WTC11 (cell line): ENCODE measurements at regions not wholly inside any gene's neighbourhood (a gene's known extent, or its start where the extent isn't known, plus 50 kb on each side); places are given as distances from the start of the nearest gene placed in this dataset.

Source experiments
- ATAC-seq: fragments of 200-7000 bp; cut with Tn5 transposase; 2 replicates; pipeline ENCODE4 v1.10.0; 2021; ENCODE audit warnings: mild to moderate bottlenecking, moderate library complexity
- CTCF ChIA-PET: fragments of 300-600 bp; sonication (Branson Sonifier 250); formaldehyde crosslinking; loops from one replicate; lab custom pipeline; 2021; ENCODE audit warnings: antibody characterized with exemption; lab: Charles Lee
- POLR2A ChIA-PET: fragments of 350-600 bp; sonication (Branson Sonifier 250); formaldehyde crosslinking; loops from one replicate; lab custom pipeline; 2021; ENCODE audit warnings: antibody characterized with exemption; lab: Charles Lee
- DNase-seq: peaks from one replicate; pipeline ENCODE4 v3.0.0; 2021; ENCODE audit warnings: low spot score
- H3K27ac Mint-ChIP-seq: 2 replicates; pipeline ENCODE4 v1.8.0; 2021; ENCODE audit warnings: mixed read lengths
- H3K27me3 Mint-ChIP-seq: 2 replicates; pipeline ENCODE4 v1.8.0; 2021; ENCODE audit warnings: low read depth, mild to moderate bottlenecking, moderate library complexity, mixed read lengths
- H3K36me3 Mint-ChIP-seq: 2 replicates; pipeline ENCODE4 v1.8.0; 2021; ENCODE audit warnings: mixed read lengths
- H3K4me1 Mint-ChIP-seq: 2 replicates; pipeline ENCODE4 v1.8.0; 2022; ENCODE audit warnings: mixed read lengths
- H3K4me3 Mint-ChIP-seq: 2 replicates; pipeline ENCODE4 v1.8.0; 2021; ENCODE audit warnings: mild to moderate bottlenecking, moderate library complexity, mixed read lengths
- H3K9me3 Mint-ChIP-seq: 2 replicates; pipeline ENCODE4 v1.8.0; 2021; ENCODE audit warnings: mixed read lengths
- E2F1 ChIP-seq: sonication (generic); formaldehyde crosslinking; IDR thresholded peaks from 2 replicates; pipeline ENCODE4 v1.8.0; 2022; ENCODE audit warnings: mild to moderate bottlenecking, missing genetic modification reagents
- ELF4 ChIP-seq: sonication (generic); formaldehyde crosslinking; IDR thresholded peaks from 2 replicates; pipeline ENCODE4 v1.8.1; 2022; ENCODE audit warnings: low read depth, mild to moderate bottlenecking, moderate library complexity, missing genetic modification reagents
- EMX1 ChIP-seq: fragments of 250-450 bp; sonication (Bioruptor Pico); IDR thresholded peaks from 2 replicates; pipeline ENCODE4 v1.8.0; 2021; ENCODE audit warnings: mild to moderate bottlenecking
- ESRRA ChIP-seq: sonication (generic); formaldehyde crosslinking; IDR thresholded peaks from 2 replicates; pipeline ENCODE4 v1.8.1; 2022; ENCODE audit warnings: mild to moderate bottlenecking, missing genetic modification reagents, borderline replicate concordance
- FOXP4 ChIP-seq: sonication (generic); formaldehyde crosslinking; IDR thresholded peaks from 2 replicates; pipeline ENCODE4 v1.8.0; 2022; ENCODE audit warnings: mild to moderate bottlenecking, missing genetic modification reagents
- GRHL2 ChIP-seq: fragments of 250-450 bp; sonication (Bioruptor Pico); IDR thresholded peaks from 2 replicates; pipeline ENCODE4 v1.8.0; 2022; ENCODE audit warnings: mild to moderate bottlenecking, moderate library complexity; ENCODE audit not compliant: insufficient replicate concordance, severe bottlenecking
- MAX ChIP-seq: sonication (generic); formaldehyde crosslinking; IDR thresholded peaks from 2 replicates; pipeline ENCODE4 v1.8.0; 2022; ENCODE audit warnings: mild to moderate bottlenecking, missing genetic modification reagents
- MLX ChIP-seq: sonication (generic); formaldehyde crosslinking; IDR thresholded peaks from 2 replicates; pipeline ENCODE4 v1.8.1; 2023; ENCODE audit warnings: mild to moderate bottlenecking, missing genetic modification reagents, moderate library complexity
- NR1H2 ChIP-seq: sonication (generic); formaldehyde crosslinking; IDR thresholded peaks from 2 replicates; pipeline ENCODE4 v1.9.0; 2021; ENCODE audit warnings: mild to moderate bottlenecking, moderate library complexity, missing genetic modification reagents
- SP1 ChIP-seq: sonication (generic); formaldehyde crosslinking; conservative IDR thresholded peaks from 2 replicates; pipeline ENCODE4 v1.8.1; 2022; ENCODE audit warnings: missing genetic modification reagents
- TEAD1 ChIP-seq: sonication (generic); formaldehyde crosslinking; IDR thresholded peaks from 2 replicates; pipeline ENCODE4 v1.8.0; 2022; ENCODE audit warnings: mild to moderate bottlenecking, missing genetic modification reagents
- TEAD4 ChIP-seq: sonication (generic); formaldehyde crosslinking; IDR thresholded peaks from 2 replicates; pipeline ENCODE4 v1.8.0; 2022; ENCODE audit warnings: mild to moderate bottlenecking, missing genetic modification reagents
- ZMAT4 ChIP-seq: fragments of 250-450 bp; sonication (Bioruptor Pico); IDR thresholded peaks from 2 replicates; pipeline ENCODE4 v1.9.0; 2021; ENCODE audit warnings: mild to moderate bottlenecking
- ZNF138 ChIP-seq: sonication (generic); formaldehyde crosslinking; conservative IDR thresholded peaks from 2 replicates; pipeline ENCODE4 v1.8.1; 2022; ENCODE audit warnings: mild to moderate bottlenecking, moderate library complexity, missing genetic modification reagents
- ZNF317 ChIP-seq: sonication (generic); formaldehyde crosslinking; IDR thresholded peaks from 2 replicates; pipeline ENCODE4 v1.8.1; 2023; ENCODE audit warnings: low read depth, mild to moderate bottlenecking, moderate library complexity, missing genetic modification reagents, borderline replicate concordance
- ZNF671 ChIP-seq: fragments of 250-450 bp; sonication (Bioruptor Pico); IDR thresholded peaks from 2 replicates; pipeline ENCODE4 v1.8.0; 2021; ENCODE audit warnings: mild to moderate bottlenecking
- TF ChIP-seq, protein P1 (sequence below): fragments of 250-450 bp; sonication (Bioruptor Pico); IDR thresholded peaks from 2 replicates; pipeline ENCODE4 v1.8.0; 2021; ENCODE audit warnings: mild to moderate bottlenecking
- TF ChIP-seq, protein P2 (sequence below): fragments of 250-450 bp; sonication (Bioruptor Pico); IDR thresholded peaks from 2 replicates; pipeline ENCODE4 v1.9.0; 2021; ENCODE audit warnings: mild to moderate bottlenecking
- TF ChIP-seq, protein P3 (sequence below): fragments of 200-600 bp; IDR thresholded peaks from 2 replicates; pipeline ENCODE4 v1.8.0; 2022; ENCODE audit warnings: antibody characterized with exemption

GRCh38 chr3:116767726-116768125 lies 58.1 kb downstream of the TUSC7 start:
- no peak for DNase-seq
- ChIA-PET CTCF (interaction anchor here (1.0 kb wide), 1 partner anchor 781 kb away, joined by 3 read pairs; no protein-coding TSS in a partner anchor), POLR2A (no interaction called here)
- no peak overlapping the region for H3K4me3 Mint-ChIP-seq
- no peaks in the 10 kb centered on the region for H3K27me3 Mint-ChIP-seq
- no peak overlapping the region for H3K27ac Mint-ChIP-seq
- peaks cover 21% of the 10 kb centered on the region for H3K4me1 Mint-ChIP-seq
- TF ChIP-seq FOXP4 (no peak), MLX (CRISPR knock-in tag) (no peak), E2F1 (CRISPR knock-in tag) (no peak), ZNF138 (CRISPR knock-in tag) (no peak), TEAD1 (CRISPR knock-in tag) (no peak), ZNF671 (CRISPR knock-in tag) (no peak), GRHL2 (CRISPR knock-in tag) (no peak), NR1H2 (CRISPR knock-in tag) (no peak), ZMAT4 (CRISPR knock-in tag) (no peak), EMX1 (no peak)
- TF ChIP-seq, protein P1, sequence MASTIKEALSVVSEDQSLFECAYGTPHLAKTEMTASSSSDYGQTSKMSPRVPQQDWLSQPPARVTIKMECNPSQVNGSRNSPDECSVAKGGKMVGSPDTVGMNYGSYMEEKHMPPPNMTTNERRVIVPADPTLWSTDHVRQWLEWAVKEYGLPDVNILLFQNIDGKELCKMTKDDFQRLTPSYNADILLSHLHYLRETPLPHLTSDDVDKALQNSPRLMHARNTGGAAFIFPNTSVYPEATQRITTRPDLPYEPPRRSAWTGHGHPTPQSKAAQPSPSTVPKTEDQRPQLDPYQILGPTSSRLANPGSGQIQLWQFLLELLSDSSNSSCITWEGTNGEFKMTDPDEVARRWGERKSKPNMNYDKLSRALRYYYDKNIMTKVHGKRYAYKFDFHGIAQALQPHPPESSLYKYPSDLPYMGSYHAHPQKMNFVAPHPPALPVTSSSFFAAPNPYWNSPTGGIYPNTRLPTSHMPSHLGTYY (CRISPR knock-in tag): no peak
- ATAC-seq: no peak
- H3K9me3 Mint-ChIP-seq: no peaks in the 10 kb centered on the region
- H3K36me3 Mint-ChIP-seq: no peaks in the 10 kb centered on the region

DNA sequence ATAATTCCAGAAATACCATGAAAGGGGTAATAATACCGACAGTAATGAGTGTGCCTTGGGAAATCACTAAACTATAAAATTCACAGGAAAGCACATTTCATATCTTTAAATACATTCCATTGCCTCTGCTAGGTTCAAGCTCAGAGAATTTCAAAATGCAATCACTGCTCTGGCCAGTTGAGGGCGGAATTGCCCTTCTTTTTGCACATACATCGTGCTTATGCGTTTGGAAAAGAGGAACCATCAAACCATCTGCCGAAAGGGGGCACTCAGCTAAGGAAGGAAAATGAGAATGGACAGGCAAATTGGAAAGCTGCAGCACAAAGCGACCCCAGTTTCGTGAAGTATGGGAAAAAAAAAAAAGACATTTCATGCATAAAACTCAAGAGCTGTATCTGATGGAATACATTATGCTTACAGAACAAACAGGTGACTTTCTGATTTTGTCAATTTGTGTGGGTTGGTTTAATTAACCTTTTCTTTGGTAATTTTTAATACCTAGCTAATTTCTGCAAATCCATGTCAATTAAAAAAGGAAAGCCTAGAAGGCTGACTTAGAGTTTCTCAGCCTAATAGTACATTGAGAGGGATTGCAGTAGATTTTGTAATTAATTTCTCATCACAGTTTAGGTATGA lies 61.4 kb downstream of the TUSC7 start:
- H3K27ac Mint-ChIP-seq: no peak overlapping the region
- TF ChIP-seq ZNF317 (no peak), ESRRA (CRISPR knock-in tag) (no peak), SP1 (CRISPR knock-in tag) (peak; percentile 42; the same call in 1 of the 2 replicates), MAX (CRISPR knock-in tag) (0 out of 2 replicates have a peak, but pooled peaks have one; percentile 16), TEAD1 (CRISPR knock-in tag) (peak; percentile 31; the same call in 1 of the 2 replicates), TEAD4 (no peak), ELF4 (no peak)
- TF ChIP-seq, protein P2, sequence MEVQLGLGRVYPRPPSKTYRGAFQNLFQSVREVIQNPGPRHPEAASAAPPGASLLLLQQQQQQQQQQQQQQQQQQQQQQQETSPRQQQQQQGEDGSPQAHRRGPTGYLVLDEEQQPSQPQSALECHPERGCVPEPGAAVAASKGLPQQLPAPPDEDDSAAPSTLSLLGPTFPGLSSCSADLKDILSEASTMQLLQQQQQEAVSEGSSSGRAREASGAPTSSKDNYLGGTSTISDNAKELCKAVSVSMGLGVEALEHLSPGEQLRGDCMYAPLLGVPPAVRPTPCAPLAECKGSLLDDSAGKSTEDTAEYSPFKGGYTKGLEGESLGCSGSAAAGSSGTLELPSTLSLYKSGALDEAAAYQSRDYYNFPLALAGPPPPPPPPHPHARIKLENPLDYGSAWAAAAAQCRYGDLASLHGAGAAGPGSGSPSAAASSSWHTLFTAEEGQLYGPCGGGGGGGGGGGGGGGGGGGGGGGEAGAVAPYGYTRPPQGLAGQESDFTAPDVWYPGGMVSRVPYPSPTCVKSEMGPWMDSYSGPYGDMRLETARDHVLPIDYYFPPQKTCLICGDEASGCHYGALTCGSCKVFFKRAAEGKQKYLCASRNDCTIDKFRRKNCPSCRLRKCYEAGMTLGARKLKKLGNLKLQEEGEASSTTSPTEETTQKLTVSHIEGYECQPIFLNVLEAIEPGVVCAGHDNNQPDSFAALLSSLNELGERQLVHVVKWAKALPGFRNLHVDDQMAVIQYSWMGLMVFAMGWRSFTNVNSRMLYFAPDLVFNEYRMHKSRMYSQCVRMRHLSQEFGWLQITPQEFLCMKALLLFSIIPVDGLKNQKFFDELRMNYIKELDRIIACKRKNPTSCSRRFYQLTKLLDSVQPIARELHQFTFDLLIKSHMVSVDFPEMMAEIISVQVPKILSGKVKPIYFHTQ (CRISPR knock-in tag): no peak
- TF ChIP-seq, protein P3, sequence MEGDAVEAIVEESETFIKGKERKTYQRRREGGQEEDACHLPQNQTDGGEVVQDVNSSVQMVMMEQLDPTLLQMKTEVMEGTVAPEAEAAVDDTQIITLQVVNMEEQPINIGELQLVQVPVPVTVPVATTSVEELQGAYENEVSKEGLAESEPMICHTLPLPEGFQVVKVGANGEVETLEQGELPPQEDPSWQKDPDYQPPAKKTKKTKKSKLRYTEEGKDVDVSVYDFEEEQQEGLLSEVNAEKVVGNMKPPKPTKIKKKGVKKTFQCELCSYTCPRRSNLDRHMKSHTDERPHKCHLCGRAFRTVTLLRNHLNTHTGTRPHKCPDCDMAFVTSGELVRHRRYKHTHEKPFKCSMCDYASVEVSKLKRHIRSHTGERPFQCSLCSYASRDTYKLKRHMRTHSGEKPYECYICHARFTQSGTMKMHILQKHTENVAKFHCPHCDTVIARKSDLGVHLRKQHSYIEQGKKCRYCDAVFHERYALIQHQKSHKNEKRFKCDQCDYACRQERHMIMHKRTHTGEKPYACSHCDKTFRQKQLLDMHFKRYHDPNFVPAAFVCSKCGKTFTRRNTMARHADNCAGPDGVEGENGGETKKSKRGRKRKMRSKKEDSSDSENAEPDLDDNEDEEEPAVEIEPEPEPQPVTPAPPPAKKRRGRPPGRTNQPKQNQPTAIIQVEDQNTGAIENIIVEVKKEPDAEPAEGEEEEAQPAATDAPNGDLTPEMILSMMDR: peak; percentile 81
- TF ChIP-seq, all 79 proteins: peak for 4
- ChIA-PET CTCF (interaction anchor here (0.6 to 5.1 kb wide), 102 partner anchors 8 to 1838 kb away, joined by 3 to 73 read pairs (median 4); no protein-coding TSS in a partner anchor), POLR2A (interaction anchor here (1.1 kb wide), 1 partner anchor 71 kb away, joined by 3 read pairs; no protein-coding TSS in a partner anchor)
- no peaks in the 10 kb centered on the region for H3K9me3 Mint-ChIP-seq
- no peaks in the 10 kb centered on the region for H3K36me3 Mint-ChIP-seq
- peak; percentile 91 for ATAC-seq
- no peak overlapping the region for H3K4me3 Mint-ChIP-seq
- no peaks in the 10 kb centered on the region for H3K27me3 Mint-ChIP-seq
- peak; percentile 83 for DNase-seq
- H3K4me1 Mint-ChIP-seq: peaks cover 21% of the 10 kb centered on the region
